ENCODE measurements at regions not wholly inside any gene's neighbourhood (a gene's known extent, or its start where the extent isn't known, plus 50 kb on each side); places are given as distances from the start of the nearest gene placed in this dataset.
"Not testable (repeated sequence)": the region's sequence is repeated elsewhere in the genome, so short reads cannot be mapped to it uniquely, and the experiment has no call there.

- Mint-ChIP-seq H3K27me3 (ENCODE audit: low read depth) (no peaks in the 10 kb centered on the region), H3K4me1 (ENCODE audit: low read depth) (peaks cover 4% of the 10 kb centered on the region), H3K4me3 (no peak overlapping the region), H3K27ac (no peak overlapping the region), H3K36me3 (ENCODE audit: low read depth) (peaks cover 58% of the 10 kb centered on the region), H3K9me3 (no peaks in the 10 kb centered on the region)
These were observed 89.3 kb upstream of the ZNF746 start for GRCh38 chr7:149586646-149587645.

GRCh38 chr7:149584530-149584929, 86.9 kb upstream of the ZNF746 start:
- Mint-ChIP-seq H3K4me3 (no peak overlapping the region), H3K4me1 (ENCODE audit: low read depth) (peaks cover 11% of the 10 kb centered on the region), H3K27ac (no peak overlapping the region), H3K27me3 (ENCODE audit: low read depth) (no peaks in the 10 kb centered on the region), H3K36me3 (ENCODE audit: low read depth) (peaks cover 52% of the 10 kb centered on the region), H3K9me3 (peaks cover 7% of the 10 kb centered on the region)

- Mint-ChIP-seq H3K9me3 (peaks cover 7% of the 10 kb centered on the region), H3K27me3 (ENCODE audit: low read depth) (no peaks in the 10 kb centered on the region), H3K36me3 (ENCODE audit: low read depth) (peaks cover 54% of the 10 kb centered on the region), H3K27ac (no peak overlapping the region), H3K4me3 (no peak overlapping the region), H3K4me1 (ENCODE audit: low read depth) (peaks cover 11% of the 10 kb centered on the region)
These were observed 86.4 kb upstream of the ZNF746 start for GRCh38 chr7:149584009-149584408.

- Mint-ChIP-seq H3K4me1 (ENCODE audit: low read depth) (peaks cover 11% of the 10 kb centered on the region), H3K27ac (peak overlapping the region; percentile 36), H3K36me3 (ENCODE audit: low read depth) (peaks cover 56% of the 10 kb centered on the region), H3K27me3 (ENCODE audit: low read depth) (no peaks in the 10 kb centered on the region), H3K9me3 (peaks cover 34% of the 10 kb centered on the region), H3K4me3 (no peak overlapping the region)
These were observed 82.7 kb upstream of the ZNF746 start for GRCh38 chr7:149580328-149580727.

GRCh38 chr7:149579365-149579764, 81.8 kb upstream of the ZNF746 start:
- not testable (repeated sequence) for H3K27ac Mint-ChIP-seq; H3K4me3 Mint-ChIP-seq; H3K27me3 Mint-ChIP-seq (ENCODE audit: low read depth)
- H3K4me1 Mint-ChIP-seq (ENCODE audit: low read depth): peaks cover 11% of the 10 kb centered on the region
- H3K36me3 Mint-ChIP-seq (ENCODE audit: low read depth): peaks cover 52% of the 10 kb centered on the region
- peaks cover 41% of the 10 kb centered on the region for H3K9me3 Mint-ChIP-seq

- not testable (repeated sequence) for H3K27ac Mint-ChIP-seq; H3K4me3 Mint-ChIP-seq; H3K4me1 Mint-ChIP-seq (ENCODE audit: low read depth); H3K27me3 Mint-ChIP-seq (ENCODE audit: low read depth)
- peaks cover 55% of the 10 kb centered on the region for H3K36me3 Mint-ChIP-seq (ENCODE audit: low read depth)
- H3K9me3 Mint-ChIP-seq: peaks cover 71% of the 10 kb centered on the region
These were observed 76.8 kb upstream of the ZNF746 start for GRCh38 chr7:149574428-149574827.

GRCh38 chr7:149573519-149573918, 75.9 kb upstream of the ZNF746 start:
- peaks cover 55% of the 10 kb centered on the region for H3K36me3 Mint-ChIP-seq (ENCODE audit: low read depth)
- H3K27me3 Mint-ChIP-seq (ENCODE audit: low read depth): no peaks in the 10 kb centered on the region
- H3K4me3 Mint-ChIP-seq: no peak overlapping the region

GRCh38 chr7:149572920-149573319, 75.3 kb upstream of the ZNF746 start:
- H3K9me3 Mint-ChIP-seq: peaks cover 70% of the 10 kb centered on the region
- not testable (repeated sequence) for H3K27me3 Mint-ChIP-seq (ENCODE audit: low read depth)
- H3K36me3 Mint-ChIP-seq (ENCODE audit: low read depth): peaks cover 53% of the 10 kb centered on the region

More at GRCh38 chr7:149573519-149573918, 75.9 kb upstream of the ZNF746 start:
- H3K27ac Mint-ChIP-seq: no peak overlapping the region
- peaks cover 76% of the 10 kb centered on the region for H3K9me3 Mint-ChIP-seq
- no peaks in the 10 kb centered on the region for H3K4me1 Mint-ChIP-seq (ENCODE audit: low read depth)

GRCh38 chr7:149570784-149571183, 73.2 kb upstream of the ZNF746 start:
- no peaks in the 10 kb centered on the region for H3K27me3 Mint-ChIP-seq (ENCODE audit: low read depth)
- peaks cover 61% of the 10 kb centered on the region for H3K36me3 Mint-ChIP-seq (ENCODE audit: low read depth)
- no peak overlapping the region for H3K4me3 Mint-ChIP-seq
- peaks cover 6% of the 10 kb centered on the region for H3K4me1 Mint-ChIP-seq (ENCODE audit: low read depth)
- no peak overlapping the region for H3K27ac Mint-ChIP-seq
- H3K9me3 Mint-ChIP-seq: peaks cover 53% of the 10 kb centered on the region

More at GRCh38 chr7:149572920-149573319, 75.3 kb upstream of the ZNF746 start:
- not testable (repeated sequence) for H3K4me1 Mint-ChIP-seq (ENCODE audit: low read depth); H3K27ac Mint-ChIP-seq; H3K4me3 Mint-ChIP-seq

GRCh38 chr7:149569726-149570422, 72.3 kb upstream of the ZNF746 start:
- Mint-ChIP-seq H3K4me3 (no peak overlapping the region), H3K4me1 (ENCODE audit: low read depth) (peaks cover 8% of the 10 kb centered on the region), H3K9me3 (peaks cover 48% of the 10 kb centered on the region), H3K27me3 (ENCODE audit: low read depth) (no peaks in the 10 kb centered on the region), H3K27ac (no peak overlapping the region), H3K36me3 (ENCODE audit: low read depth) (peaks cover 64% of the 10 kb centered on the region)

GRCh38 chr7:149569025-149569725, 71.6 kb upstream of the ZNF746 start:
- H3K27ac Mint-ChIP-seq: no peak overlapping the region
- peaks cover 8% of the 10 kb centered on the region for H3K4me1 Mint-ChIP-seq (ENCODE audit: low read depth)
- no peak overlapping the region for H3K4me3 Mint-ChIP-seq
- peaks cover 43% of the 10 kb centered on the region for H3K9me3 Mint-ChIP-seq
- no peaks in the 10 kb centered on the region for H3K27me3 Mint-ChIP-seq (ENCODE audit: low read depth)
- peaks cover 61% of the 10 kb centered on the region for H3K36me3 Mint-ChIP-seq (ENCODE audit: low read depth)

- Mint-ChIP-seq H3K9me3 (peaks cover 35% of the 10 kb centered on the region), H3K4me1 (ENCODE audit: low read depth) (peaks cover 8% of the 10 kb centered on the region), H3K27me3 (ENCODE audit: low read depth) (no peaks in the 10 kb centered on the region), H3K4me3 (no peak overlapping the region), H3K36me3 (ENCODE audit: low read depth) (peaks cover 59% of the 10 kb centered on the region), H3K27ac (no peak overlapping the region)
These were observed 70.6 kb upstream of the ZNF746 start for GRCh38 chr7:149568218-149568617.

GRCh38 chr7:149566103-149566502, 68.5 kb upstream of the ZNF746 start:
- Mint-ChIP-seq H3K4me1 (ENCODE audit: low read depth) (peaks cover 13% of the 10 kb centered on the region), H3K4me3 (no peak overlapping the region), H3K27ac (no peak overlapping the region), H3K27me3 (ENCODE audit: low read depth) (no peaks in the 10 kb centered on the region), H3K9me3 (peaks cover 17% of the 10 kb centered on the region), H3K36me3 (ENCODE audit: low read depth) (peaks cover 46% of the 10 kb centered on the region)

- peaks cover 47% of the 10 kb centered on the region for H3K36me3 Mint-ChIP-seq (ENCODE audit: low read depth)
- H3K27ac Mint-ChIP-seq: no peak overlapping the region
These were observed 67.4 kb upstream of the ZNF746 start for GRCh38 chr7:149565096-149565382.

More at GRCh38 chr7:149565096-149565382, 67.4 kb upstream of the ZNF746 start:
- no peaks in the 10 kb centered on the region for H3K27me3 Mint-ChIP-seq (ENCODE audit: low read depth)
- peaks cover 13% of the 10 kb centered on the region for H3K9me3 Mint-ChIP-seq
- no peak overlapping the region for H3K4me3 Mint-ChIP-seq
- peaks cover 13% of the 10 kb centered on the region for H3K4me1 Mint-ChIP-seq (ENCODE audit: low read depth)
